ENCODE measurements at regions not wholly inside any gene's neighbourhood (a gene's known extent, or its start where the extent isn't known, plus 50 kb on each side); places are given as distances from the start of the nearest gene placed in this dataset.

DNA sequence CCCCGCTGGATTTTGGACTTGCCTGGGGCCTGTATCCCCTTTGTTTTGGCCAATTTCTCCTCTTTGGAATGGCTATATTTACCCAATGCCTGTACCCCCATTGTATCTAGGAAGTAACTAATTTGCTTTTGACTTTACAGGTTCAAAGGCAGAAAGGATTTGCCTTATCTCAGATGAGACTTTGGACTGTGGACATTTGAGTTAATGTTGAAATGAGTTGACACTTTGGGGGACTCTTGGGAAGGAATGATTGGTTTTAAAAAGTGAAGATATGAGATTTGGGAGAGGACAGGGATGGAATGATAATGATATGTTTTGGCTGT, 1220.3 kb upstream of the CITED2 start:
- no peak for DNase-seq (ENCODE audit: low read depth)

DNA sequence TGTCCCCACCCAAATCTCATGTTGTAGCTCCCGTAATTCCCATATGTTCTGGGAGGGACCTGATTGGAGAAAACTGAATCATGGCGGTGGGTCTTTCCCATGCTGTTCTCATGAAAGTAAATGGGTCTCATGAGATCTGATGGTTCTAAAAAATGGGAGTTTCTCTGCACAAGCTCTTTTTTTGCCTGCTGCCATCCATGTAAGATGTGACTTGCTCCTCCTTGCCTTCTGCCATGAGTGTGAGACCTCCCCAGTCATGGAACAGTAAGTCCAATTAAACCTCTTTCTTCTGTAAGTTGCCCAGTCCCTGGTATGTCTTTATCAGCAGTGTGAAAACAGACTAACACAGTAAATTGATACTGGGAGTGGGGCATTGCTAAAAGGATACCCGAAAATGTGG, 1218.4 kb upstream of the CITED2 start:
- DNase-seq (ENCODE audit: low read depth), result no peak

DNA sequence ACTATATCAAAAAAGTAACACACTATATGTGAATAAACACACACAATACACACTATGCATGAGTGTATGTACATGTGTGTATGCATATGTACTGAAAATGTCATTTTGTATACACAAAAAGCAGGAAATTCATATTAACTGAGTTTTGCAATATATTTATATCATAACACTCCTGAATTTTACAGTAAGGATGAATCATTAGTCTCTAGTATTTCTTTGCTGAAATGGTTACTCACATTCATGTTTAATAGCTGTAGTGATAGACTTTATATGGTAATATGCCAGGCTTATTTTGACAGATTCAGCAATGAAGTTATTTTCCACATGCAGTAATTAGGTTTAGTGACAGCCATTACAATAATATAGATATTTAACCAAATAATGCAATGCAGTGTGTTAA, 1216.2 kb upstream of the CITED2 start:
- peak; percentile 46 for DNase-seq (ENCODE audit: low read depth)

DNA sequence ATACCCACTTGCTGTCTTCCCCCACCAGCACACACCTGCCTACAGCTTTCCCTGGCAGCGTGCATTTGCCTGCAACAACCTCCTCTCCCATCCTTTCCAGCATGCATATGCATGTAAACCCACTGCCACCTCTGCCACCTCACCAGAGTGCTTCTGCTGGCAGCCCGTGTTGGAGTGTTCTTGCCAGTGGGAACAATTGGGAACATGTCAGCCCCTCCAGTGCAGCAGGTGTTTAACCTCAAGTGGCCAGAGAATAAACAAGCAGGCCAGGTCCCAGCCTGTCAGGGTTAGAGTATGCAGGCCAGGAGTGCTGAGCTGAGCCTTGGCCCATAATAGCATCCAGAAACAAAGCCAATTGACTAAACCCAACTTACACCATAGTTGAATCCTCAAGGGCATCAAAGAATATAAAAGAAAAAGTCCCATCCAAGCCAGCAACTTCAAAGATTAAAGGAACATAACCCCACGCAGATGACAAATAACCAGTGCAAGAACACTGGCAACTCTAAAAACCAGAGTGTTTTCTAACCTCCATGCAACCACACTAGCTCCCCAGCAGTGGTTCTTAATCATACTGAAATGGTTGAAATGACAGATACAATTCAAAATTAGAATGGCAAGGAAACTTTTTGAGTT, 1212.1 kb upstream of the CITED2 start:
- no peak for DNase-seq (ENCODE audit: low read depth)

DNA sequence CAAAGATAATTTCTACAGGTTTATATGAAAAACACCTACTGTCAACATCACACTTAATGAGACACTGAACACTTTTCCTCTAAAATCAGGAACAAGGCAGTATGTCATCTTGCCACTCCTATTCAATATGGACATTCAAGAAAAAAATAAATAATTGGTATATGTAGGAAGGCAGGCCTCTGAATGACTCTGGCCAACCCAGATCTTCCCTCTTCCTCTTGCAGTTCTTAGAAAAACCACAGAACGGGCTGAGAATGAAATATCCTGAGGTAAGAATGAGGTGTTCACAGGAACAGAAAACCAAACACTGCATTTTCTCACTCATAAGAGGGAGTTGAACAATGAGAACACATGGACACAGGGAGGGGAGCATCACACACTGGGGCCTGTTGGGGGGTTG, 1207.2 kb upstream of the CITED2 start:
- no peak for DNase-seq (ENCODE audit: low read depth)

DNA sequence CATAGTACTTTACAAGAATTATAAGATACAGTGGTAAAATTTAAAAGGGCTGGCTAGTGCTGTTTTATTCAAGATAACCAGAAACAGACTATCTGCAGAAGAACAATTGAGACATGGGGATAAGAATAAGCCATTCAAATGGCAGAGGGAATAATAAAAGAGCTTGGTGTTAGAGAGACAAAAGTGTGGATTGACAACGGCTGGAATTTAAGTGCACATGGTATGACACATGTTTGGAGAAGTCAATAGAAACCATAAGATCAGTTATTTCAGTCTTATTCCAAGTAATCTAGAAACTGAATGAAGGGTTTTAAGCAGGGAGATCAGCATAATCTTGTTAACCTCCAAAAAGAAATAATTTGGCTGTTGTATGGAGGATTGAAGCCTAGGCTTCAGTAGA, 1205.5 kb upstream of the CITED2 start:
- no peak for DNase-seq (ENCODE audit: low read depth)

DNA sequence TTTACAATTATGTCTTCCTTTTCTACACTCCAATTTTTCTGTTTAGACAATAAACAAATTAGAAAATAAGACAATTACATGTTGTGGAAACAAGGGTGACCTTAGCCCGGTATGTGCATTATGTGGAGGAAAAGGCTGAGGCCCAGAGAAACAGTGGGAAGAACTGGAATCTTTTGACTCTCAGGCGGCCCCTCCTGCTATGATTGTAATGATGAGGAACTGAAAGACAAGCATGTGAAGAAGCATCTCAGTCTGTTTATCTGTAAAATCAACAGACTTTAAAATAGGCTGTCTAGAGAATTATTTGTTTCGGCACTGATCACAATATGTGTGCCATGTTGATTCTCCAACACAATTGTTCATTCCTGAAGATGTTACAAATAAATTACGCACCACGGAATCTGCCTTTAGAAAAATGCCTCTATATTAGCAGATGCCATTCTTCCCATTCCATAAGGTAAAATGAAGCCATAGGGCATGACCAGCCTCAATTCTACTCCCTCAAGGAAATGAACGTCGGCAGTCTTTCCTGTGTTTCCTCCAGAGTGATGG, 1201.6 kb upstream of the CITED2 start:
- DNase-seq (ENCODE audit: low read depth), result no peak

DNA sequence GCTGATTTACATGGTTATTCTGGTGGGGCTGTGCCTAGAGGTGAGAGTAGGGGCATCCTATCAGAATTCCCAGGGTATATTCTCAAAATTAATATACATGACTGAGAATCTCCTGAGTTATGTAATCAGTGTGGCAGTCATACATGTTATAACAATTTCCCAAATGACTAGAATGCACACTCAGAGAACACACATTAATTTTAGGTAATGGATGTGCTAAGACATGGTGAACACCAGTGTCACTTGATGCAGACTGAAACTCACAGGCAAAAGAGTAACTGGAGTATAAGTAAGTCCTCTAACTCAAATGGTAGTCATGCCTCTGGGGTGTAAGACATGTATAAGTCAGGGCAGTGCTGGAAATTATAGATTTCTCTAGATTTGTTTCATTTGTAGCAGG, 1198.4 kb upstream of the CITED2 start:
- DNase-seq (ENCODE audit: low read depth), result no peak

DNA sequence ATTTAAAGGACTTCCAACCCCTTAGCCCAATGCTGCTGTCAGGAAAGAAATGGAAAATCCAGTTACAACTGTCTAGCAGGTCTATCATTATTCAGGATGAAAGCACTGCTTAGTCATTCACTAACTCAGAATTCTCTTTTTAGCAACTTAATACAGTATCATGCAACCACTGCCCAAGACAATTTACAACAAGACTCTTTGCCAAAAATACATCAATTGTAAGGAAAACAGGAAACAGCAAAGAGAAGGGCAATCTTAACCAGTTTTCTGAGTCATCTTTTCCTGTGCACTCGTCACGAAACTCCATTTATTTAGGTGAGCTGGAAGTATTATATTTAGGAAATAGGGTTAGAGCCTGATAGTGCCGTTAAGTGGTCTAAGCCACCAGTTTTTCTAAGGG, 1197.7 kb upstream of the CITED2 start:
- peak; percentile 92 for DNase-seq (ENCODE audit: low read depth)

DNA sequence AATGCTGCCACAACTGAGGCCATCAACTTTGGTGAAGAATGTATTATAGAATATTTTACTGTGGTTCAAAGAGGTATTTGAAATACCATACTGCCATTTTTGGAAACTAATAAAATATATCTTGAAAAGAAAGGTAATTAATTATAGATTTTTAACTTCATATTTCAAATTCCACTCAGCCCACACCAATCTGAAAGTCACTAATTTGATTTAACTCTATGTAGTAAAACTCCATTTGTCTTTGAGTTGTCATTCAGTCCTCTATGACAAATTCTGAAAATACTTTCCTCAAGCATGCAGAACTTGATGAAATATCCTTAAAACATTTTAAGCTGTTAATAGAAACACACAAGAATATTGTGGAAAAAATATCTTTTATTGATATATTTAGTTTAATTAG, 1196.7 kb upstream of the CITED2 start:
- DNase-seq (ENCODE audit: low read depth), result no peak

DNA sequence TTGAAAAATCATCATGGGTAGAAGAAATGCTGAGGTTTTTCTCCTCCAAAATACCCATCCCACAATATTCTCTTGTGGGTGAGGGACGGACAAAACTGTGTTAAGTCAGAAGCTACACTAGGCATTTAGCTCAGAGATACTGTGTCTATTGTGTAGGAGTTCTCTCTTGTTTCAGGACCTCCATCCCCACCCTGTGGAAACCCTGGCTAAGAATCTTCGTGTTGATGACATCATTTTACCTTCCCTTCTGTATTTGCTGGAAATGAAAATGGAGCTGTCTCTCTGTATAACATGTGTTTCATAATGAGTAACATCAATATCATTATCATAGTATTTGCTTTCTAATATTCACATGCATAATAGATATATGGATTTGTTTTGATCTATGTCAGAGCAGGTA, 1193.0 kb upstream of the CITED2 start:
- no peak for DNase-seq (ENCODE audit: low read depth)

DNA sequence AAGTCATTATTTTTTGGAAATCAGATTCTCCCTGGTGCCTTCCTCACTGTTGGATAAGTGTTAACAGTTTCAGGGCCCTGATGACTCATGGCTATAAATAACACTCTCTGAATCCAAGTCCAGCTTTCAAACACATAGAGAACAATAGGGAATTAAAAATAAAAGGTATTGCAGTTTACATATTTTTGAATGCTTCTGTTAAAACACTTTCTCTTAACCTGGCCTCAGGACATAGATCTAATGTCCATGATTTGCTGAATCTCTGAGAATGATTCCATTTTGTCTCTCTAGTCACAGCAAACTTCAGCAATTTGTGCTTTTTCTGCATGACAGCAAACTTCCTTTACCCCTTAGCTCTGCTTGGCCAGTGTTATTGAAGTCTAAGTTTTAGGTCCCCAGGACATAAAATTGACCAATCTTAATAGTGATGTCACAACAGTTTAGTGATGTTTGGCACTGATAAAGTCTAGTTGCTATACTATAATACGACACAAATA, 1192.4 kb upstream of the CITED2 start:
- peak; percentile 60 for DNase-seq (ENCODE audit: low read depth)

DNA sequence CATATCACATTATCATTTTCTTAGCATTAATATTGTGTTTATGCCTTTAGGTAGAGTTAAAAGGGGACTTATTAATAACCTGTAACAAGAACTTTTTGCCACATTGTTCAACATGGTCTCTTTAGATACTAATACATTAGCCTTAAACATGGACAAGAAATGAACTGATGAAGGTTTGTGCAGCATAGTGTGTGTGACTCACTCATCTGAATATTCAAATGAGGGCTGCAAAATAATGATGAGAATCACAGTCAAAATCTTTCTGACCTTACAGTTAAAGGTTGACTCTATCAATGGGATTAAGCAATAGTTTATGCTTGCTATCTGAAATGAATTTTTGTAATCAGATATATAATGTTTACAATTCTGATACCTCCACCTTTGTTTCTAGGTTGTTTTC, 1189.3 kb upstream of the CITED2 start:
- no peak for DNase-seq (ENCODE audit: low read depth)

DNA sequence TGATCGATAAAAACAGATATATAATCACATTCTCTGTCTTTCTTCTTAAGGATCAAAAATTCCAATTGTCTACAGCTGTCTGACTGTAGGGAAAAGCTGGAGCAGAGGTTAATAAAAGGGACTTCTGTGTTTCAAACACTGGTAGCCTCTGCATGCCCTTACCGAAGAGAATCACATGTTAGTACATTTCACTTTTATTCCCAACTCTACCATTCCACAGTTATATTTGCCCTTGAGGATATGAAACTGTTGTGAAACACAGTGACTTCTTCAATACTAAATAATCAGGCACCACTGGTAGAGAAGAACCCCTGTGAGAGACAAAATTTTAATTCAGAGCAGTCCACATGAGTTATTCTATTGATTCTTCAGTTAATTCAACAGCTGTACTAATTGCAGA, 1187.3 kb upstream of the CITED2 start:
- DNase-seq (ENCODE audit: low read depth), result no peak

DNA sequence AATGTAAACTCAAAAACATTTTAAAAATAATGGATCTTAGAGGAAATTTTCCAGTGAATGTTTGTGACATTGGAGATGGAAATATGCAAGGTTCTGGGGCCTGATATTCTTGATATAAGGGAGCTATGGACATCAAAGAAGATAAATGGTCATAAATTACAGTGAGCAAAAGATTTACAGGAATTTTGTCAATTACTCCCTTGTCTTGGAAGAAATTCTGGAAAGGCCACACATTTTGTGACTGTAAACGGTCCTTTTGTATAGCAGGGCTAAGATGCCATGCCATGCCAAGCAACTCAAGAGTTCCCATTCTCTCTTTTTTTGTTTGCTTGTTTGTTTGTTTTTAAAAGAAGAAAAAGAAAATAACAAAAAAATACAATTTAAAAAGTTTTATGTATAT, 1186.2 kb upstream of the CITED2 start:
- no peak for DNase-seq (ENCODE audit: low read depth)

DNA sequence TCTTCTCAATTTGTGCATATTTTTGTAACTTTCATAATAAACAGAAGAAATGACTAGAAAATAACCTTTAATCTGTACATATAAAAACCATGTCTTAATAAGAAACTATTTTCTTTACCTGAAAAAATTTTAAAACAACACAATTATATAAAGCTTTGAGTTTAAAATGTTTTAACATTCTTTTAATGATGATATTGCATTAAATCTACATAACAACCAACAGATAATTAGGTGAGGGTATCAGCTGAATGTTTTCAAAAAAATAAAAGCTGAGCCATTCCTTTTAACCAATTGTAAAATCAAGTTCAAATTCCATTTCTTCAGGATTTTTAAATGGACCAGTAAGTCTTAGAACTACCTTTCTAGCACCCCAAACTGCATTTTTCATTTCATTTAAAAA, 1185.0 kb upstream of the CITED2 start:
- DNase-seq (ENCODE audit: low read depth), result no peak

DNA sequence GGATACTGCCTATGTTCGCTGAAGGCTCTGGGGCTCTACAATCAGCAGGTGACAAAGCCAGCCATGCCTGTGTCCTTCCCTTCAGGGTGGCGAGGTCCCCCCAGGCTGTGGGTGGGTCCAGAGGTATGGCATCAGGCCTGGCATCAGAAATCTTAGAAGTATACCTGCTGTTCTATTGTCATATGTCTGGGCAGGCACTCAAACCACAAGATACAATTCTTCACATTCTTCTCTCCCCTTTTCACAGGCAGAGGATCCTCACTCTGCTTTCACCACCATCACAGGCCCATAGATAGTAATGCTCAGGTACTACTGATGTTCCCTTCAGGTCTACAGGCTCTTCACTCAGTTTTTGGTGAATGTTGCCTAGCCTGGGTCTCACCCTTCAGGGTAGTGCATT, 1180.0 kb upstream of the CITED2 start:
- no peak for DNase-seq (ENCODE audit: low read depth)

DNA sequence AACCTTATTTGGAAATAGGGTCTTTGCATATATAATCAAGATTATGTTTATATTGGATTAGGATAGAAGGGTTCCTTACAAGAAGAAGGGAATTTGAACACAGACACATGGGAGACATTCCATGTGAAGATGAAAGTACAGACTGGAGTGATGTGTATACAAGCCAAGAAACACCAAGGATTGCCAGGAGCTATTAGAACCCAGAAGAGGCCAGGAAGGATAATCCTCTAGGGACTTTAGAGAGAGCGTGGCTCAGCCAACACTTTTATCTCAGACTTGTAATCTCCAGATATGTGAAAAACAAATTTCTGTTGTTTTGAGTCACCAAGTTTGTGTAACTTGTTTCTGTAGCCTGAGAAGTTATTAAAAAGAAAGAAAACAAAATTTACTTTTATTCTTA, 1173.9 kb upstream of the CITED2 start:
- DNase-seq (ENCODE audit: low read depth), result peak; percentile 47

DNA sequence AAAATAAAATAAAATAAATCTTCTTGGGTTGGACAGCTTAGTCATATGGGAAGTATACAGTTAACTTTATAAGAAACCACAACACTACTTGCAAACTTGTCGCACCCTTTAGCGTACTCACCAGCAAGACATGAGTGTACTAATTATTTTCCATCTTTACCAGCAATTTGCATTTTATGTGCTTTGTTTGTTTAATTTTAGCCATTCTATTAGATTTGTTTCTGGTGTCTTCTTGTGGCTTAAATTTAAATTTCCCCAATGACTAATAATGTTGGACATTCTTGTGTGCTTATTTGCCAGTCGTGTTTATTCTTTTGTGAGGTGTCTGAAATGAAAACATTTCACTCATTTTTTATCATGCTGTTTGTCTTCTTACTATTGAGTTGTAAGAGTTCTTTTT, 1172.2 kb upstream of the CITED2 start:
- DNase-seq (ENCODE audit: low read depth), result peak; percentile 48

DNA sequence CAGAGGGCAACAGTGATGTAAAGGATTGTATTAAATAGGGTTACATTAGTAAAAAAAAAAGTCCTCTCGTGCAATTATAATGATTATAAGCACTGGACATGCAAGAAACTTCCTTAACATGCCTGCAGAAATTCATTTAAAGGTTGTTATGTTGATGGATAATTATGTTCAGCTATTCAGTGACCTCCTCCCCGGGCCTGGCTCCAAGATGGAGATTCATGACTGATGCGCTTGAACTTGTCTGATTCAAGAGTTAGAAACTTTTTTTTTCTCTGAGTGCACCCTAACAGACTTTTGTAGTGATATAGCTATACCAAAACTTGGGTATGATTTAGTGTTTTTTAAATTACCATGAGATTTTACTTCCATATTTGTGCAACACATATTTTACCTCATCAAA, 1170.0 kb upstream of the CITED2 start:
- DNase-seq (ENCODE audit: low read depth), result no peak

DNA sequence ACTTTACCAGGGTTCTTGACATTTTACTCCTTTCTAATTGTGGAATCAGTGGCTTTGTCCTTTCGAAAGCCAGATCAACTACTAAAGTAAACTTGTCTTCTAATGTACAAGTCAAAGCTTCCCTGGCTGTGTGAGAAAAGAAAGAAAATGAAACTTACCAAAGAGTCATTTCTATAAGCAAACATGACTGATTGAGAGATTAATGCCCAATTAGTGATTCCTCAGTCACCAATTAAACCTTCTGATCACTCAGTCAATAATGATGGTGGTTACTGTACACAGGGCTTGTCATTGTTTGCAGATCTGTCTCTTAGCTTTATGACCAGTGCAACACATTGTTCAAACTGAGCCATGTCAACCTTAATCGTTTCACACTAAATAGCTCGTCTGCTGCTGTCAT, 1168.4 kb upstream of the CITED2 start:
- no peak for DNase-seq (ENCODE audit: low read depth)

DNA sequence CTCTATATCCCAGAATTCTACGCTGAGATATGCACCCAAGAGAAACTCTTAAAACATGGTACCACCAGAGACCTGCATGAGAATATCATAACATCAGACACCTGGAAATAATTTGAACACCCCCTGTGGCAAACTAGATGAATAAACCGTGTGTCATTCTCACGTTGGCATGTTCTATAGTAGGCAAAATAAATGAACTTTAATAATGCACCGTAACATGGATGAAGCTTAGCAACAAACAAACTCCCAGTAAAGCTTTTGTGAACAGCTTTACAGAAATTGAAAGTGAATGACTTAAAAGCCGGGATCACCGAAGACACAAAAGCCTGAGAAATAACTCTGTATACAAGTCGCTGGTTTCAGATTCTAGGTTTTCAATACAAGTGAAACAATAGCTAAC, 1166.8 kb upstream of the CITED2 start:
- DNase-seq (ENCODE audit: low read depth), result no peak

DNA sequence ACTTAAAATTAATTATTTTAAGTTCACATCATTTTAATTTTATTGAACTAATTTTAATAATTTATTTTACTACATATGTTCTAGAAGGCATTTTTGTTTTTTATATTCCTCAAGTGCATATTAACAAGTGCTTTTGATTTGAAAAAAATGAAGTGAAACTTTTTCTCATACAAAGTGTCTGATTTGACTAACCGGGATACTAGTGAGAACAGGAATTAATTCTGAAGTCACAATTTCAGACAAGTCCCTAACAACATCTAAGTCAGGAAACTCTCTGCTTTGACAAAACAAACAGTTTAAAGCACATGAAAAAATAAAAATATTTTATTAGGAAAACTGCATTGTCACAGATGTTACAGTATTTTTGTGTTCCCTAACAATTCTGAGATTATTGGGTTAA, 1166.3 kb upstream of the CITED2 start:
- no peak for DNase-seq (ENCODE audit: low read depth)

DNA sequence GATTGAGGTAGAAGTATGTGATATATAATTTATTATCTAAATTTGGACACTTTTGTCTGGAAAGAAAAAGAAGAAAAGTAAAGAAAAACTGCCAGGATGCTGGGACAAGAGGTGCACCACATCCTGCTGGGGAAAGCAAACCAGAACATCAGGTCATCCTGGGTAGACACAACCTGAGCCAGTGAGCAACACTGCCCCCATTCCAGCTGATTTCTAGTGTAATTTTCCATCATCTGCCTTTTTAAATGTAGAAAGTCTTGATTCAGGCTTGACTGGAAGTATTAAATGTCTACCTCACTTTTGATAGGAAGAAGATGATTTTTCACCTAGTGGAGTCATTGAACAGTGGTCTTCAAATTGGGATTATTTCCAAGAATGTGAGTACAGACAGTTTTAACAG, 1164.5 kb upstream of the CITED2 start:
- peak; percentile 27 for DNase-seq (ENCODE audit: low read depth)
